ENCODE measurements at regions not wholly inside any gene's neighbourhood (a gene's known extent, or its start where the extent isn't known, plus 50 kb on each side); places are given as distances from the start of the nearest gene placed in this dataset.

GRCh38 chr6:21738180-21739094 is 144.9 kb downstream of the SOX4 start:
- TF ChIP-seq CTCF (IDR thresholded peaks at IDR 0.05) (no peak), POLR2A (IDR thresholded peaks at IDR 0.05) (no peak)

Measured in breast epithelium (tissue), 3 donors.